ENCODE measurements at regions not wholly inside any gene's neighbourhood (a gene's known extent, or its start where the extent isn't known, plus 50 kb on each side); places are given as distances from the start of the nearest gene placed in this dataset.

- Histone ChIP-seq H3K4me2 (no peak overlapping the region), H3K27ac (no peak overlapping the region), H4K20me1 (no peaks in the 10 kb centered on the region), H3K36me3 (no peaks in the 10 kb centered on the region), H3K4me1 (peaks cover 0 to 3% (median 0%) of the 10 kb centered on the region in 10 experiments; a peak in 1 of 20 replicates), H3K4me3 (no peak overlapping the region), H3K27me3 (no peaks in the 10 kb centered on the region), H3K9ac (no peak overlapping the region), H3K9me3 (replicated peaks in 1 of 11) (no peaks in the 10 kb centered on the region)
- no peak for TF ChIP-seq Cebpa-rat (IDR thresholded peaks at IDR 0.05)
Measured at GRCh38 chr6:93785694-93786030, 366.3 kb upstream of the EPHA7 start.

GRCh38 chr6:93784794-93785693 lies 365.7 kb upstream of the EPHA7 start:
- Histone ChIP-seq H4K20me1 (no peaks in the 10 kb centered on the region), H3K9ac (no peak overlapping the region), H3K4me1 (peaks cover 0 to 3% (median 0%) of the 10 kb centered on the region in 10 experiments; a peak in 1 of 20 replicates), H3K27ac (no peak overlapping the region), H3K4me2 (no peak overlapping the region), H3K4me3 (no peak overlapping the region), H3K36me3 (no peaks in the 10 kb centered on the region), H3K9me3 (replicated peaks in 1 of 11) (no peaks in the 10 kb centered on the region), H3K27me3 (no peaks in the 10 kb centered on the region)
- TF ChIP-seq Cebpa-rat (IDR thresholded peaks at IDR 0.05), result no peak

DNA sequence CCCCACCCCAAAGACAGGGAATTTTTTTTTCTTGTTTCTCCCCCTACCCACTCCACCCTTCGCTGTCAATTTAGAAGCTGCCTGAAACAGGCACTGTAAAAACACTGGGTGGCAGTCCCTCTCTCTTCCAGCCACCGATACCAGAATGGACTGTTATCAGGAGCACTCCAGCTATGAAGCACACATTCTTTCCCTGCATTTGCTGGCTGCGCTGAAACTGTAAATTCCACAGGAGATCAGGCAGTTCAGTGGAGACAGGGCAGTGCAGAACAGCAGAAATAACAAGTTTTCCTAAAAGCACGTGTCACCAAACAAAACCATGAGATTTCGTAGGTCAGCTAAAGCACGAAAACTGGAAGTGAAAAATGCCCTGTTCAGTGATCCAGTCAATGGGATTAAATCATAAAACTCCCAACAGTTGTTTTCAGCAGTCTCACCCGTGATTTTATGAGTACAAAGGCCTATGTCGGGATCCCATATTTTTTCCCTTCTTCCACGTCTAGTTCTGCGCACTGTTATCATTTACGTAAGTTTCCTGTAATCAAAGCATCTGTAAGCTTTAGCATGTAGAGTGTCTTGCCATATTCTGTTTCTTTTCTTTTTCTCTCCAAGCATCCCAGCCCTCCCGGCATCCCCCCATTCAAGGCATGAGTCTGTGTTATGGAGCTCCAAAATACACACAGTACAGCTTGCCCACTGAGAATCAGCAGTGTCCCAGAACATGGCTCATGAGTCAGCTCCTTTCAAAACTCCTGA lies 359.9 kb upstream of the EPHA7 start:
- H3K9me3 ChIP-seq (replicated peaks in 1 of 11), result no peaks in the 10 kb centered on the region
- H3K27me3 ChIP-seq, result no peaks in the 10 kb centered on the region
- H3K4me3 ChIP-seq, result no peak overlapping the region
- H3K27ac ChIP-seq, result peak overlapping the region in 1 of 11 experiments; percentile 14; a peak in 1 of 22 replicates
- no peaks in the 10 kb centered on the region for H4K20me1 ChIP-seq
- no peak for TF ChIP-seq Cebpa-rat (IDR thresholded peaks at IDR 0.05)
- H3K4me2 ChIP-seq, result peak overlapping the region in 2 of 11 experiments; percentile 32 to 52; a peak in 4 of 22 replicates
- H3K36me3 ChIP-seq, result no peaks in the 10 kb centered on the region
- no peak overlapping the region for H3K9ac ChIP-seq
- H3K4me1 ChIP-seq, result peaks cover 0 to 13% (median 0%) of the 10 kb centered on the region in 10 experiments; a peak in 3 of 20 replicates

- no peak overlapping the region for H3K4me3 ChIP-seq
- no peak for TF ChIP-seq Cebpa-rat (IDR thresholded peaks at IDR 0.05)
- H3K27ac ChIP-seq, result no peak overlapping the region
- no peak overlapping the region for H3K4me2 ChIP-seq
- H4K20me1 ChIP-seq, result no peaks in the 10 kb centered on the region
- no peaks in the 10 kb centered on the region for H3K4me1 ChIP-seq
- H3K27me3 ChIP-seq, result no peaks in the 10 kb centered on the region
- no peaks in the 10 kb centered on the region for H3K9me3 ChIP-seq (replicated peaks in 1 of 11)
- H3K36me3 ChIP-seq, result no peaks in the 10 kb centered on the region
- no peak overlapping the region for H3K9ac ChIP-seq
Measured at GRCh38 chr6:93759190-93759589, 339.8 kb upstream of the EPHA7 start.

GRCh38 chr6:93751969-93752368 lies 332.6 kb upstream of the EPHA7 start:
- no peak for TF ChIP-seq Cebpa-rat (IDR thresholded peaks at IDR 0.05)

GRCh38 chr6:93749930-93750329 lies 330.6 kb upstream of the EPHA7 start:
- H3K4me3 ChIP-seq, result no peak overlapping the region
- H3K9me3 ChIP-seq (replicated peaks in 1 of 11), result no peaks in the 10 kb centered on the region
- H4K20me1 ChIP-seq, result no peaks in the 10 kb centered on the region
- TF ChIP-seq Cebpa-rat (IDR thresholded peaks at IDR 0.05), result no peak
- H3K4me1 ChIP-seq, result no peaks in the 10 kb centered on the region
- H3K4me2 ChIP-seq, result no peak overlapping the region
- H3K9ac ChIP-seq, result no peak overlapping the region
- H3K36me3 ChIP-seq, result no peaks in the 10 kb centered on the region
- no peak overlapping the region for H3K27ac ChIP-seq
- no peaks in the 10 kb centered on the region for H3K27me3 ChIP-seq

More at GRCh38 chr6:93751969-93752368, 332.6 kb upstream of the EPHA7 start:
- no peak overlapping the region for H3K9ac ChIP-seq
- no peaks in the 10 kb centered on the region for H3K36me3 ChIP-seq
- H3K27ac ChIP-seq, result no peak overlapping the region
- H3K9me3 ChIP-seq (replicated peaks in 1 of 11), result no peaks in the 10 kb centered on the region
- H3K4me1 ChIP-seq, result no peaks in the 10 kb centered on the region
- H3K27me3 ChIP-seq, result no peaks in the 10 kb centered on the region
- H3K4me2 ChIP-seq, result no peak overlapping the region
- H4K20me1 ChIP-seq, result no peaks in the 10 kb centered on the region
- H3K4me3 ChIP-seq, result no peak overlapping the region

DNA sequence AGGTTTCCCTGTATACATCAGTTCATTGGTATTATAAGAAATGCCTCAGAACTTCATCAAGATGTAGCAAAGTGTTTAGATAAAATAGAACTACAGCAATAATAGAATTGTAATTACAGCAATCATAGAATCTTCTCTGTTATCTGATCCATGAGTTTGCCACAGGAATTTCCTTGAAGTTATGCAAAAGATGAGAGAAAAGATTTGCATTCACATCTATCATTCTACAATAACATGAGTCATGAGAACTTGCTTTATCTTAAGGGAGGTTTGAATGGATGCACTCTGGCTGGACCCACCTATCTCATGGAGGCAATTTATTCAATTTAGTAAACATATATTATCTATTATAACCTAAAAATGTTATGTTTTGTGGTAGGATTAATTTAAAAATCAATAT lies 329.8 kb upstream of the EPHA7 start:
- no peaks in the 10 kb centered on the region for H4K20me1 ChIP-seq
- H3K9ac ChIP-seq, result no peak overlapping the region
- no peak overlapping the region for H3K4me3 ChIP-seq
- H3K27me3 ChIP-seq, result no peaks in the 10 kb centered on the region
- no peak overlapping the region for H3K27ac ChIP-seq
- no peak for TF ChIP-seq Cebpa-rat (IDR thresholded peaks at IDR 0.05)
- no peaks in the 10 kb centered on the region for H3K9me3 ChIP-seq (replicated peaks in 1 of 11)
- no peaks in the 10 kb centered on the region for H3K36me3 ChIP-seq
- H3K4me1 ChIP-seq, result no peaks in the 10 kb centered on the region
- H3K4me2 ChIP-seq, result no peak overlapping the region

- Histone ChIP-seq H3K4me1 (no peaks in the 10 kb centered on the region), H3K36me3 (no peaks in the 10 kb centered on the region), H4K20me1 (no peaks in the 10 kb centered on the region), H3K4me3 (no peak overlapping the region), H3K9me3 (replicated peaks in 1 of 11) (no peaks in the 10 kb centered on the region), H3K9ac (no peak overlapping the region), H3K27ac (no peak overlapping the region), H3K27me3 (no peaks in the 10 kb centered on the region), H3K4me2 (no peak overlapping the region)
- TF ChIP-seq Cebpa-rat (IDR thresholded peaks at IDR 0.05), result no peak
Measured at GRCh38 chr6:93746892-93747291, 327.5 kb upstream of the EPHA7 start.

GRCh38 chr6:93745306-93745705 lies 325.9 kb upstream of the EPHA7 start:
- Histone ChIP-seq H3K27me3 (no peaks in the 10 kb centered on the region), H3K9me3 (replicated peaks in 1 of 11) (no peaks in the 10 kb centered on the region), H3K36me3 (no peaks in the 10 kb centered on the region), H4K20me1 (no peaks in the 10 kb centered on the region), H3K4me1 (no peaks in the 10 kb centered on the region), H3K9ac (no peak overlapping the region), H3K27ac (no peak overlapping the region), H3K4me2 (no peak overlapping the region), H3K4me3 (no peak overlapping the region)
- TF ChIP-seq Cebpa-rat (IDR thresholded peaks at IDR 0.05), result no peak
